HG02870 (cell line): ENCODE measurements at regions not wholly inside any gene's neighbourhood (a gene's known extent, or its start where the extent isn't known, plus 50 kb on each side); places are given as distances from the start of the nearest gene placed in this dataset.
"Not testable (repeated sequence)": the region's sequence is repeated elsewhere in the genome, so short reads cannot be mapped to it uniquely, and the experiment has no call there.

ENCODE experiments used
- ATAC-seq: cut with Tn5 transposase; IDR thresholded peaks from one replicate; pipeline ENCODE4 v1.9.1; 2021; ENCODE audit warnings: mild to moderate bottlenecking, moderate library complexity; ENCODE audit not compliant: unreplicated experiment

GRCh38 chr4:154907345-154908045 is 126.4 kb downstream of the RBM46 start:
- not testable (repeated sequence) for ATAC-seq

GRCh38 chr4:154908168-154908567 is 127.1 kb downstream of the RBM46 start:
- ATAC-seq, result no peak

DNA sequence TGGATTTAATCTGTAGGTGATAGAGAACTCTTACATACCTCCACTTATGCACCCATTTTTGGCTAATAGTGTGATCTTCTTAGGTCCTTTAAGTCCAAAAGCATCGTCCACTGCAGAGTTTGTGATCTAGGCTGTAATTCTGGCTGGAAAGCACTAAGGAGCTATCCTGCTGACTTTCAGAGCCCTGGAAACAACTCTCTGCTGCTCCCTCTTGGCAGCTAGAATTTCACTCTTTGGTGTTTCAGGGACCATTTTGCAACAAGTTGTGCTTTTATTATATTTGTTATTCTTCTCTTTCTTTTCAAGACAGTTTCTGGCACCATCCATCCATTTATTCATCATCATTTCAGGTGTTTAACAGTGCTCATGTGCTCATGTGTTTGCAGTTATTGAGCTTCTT is 130.0 kb downstream of the RBM46 start:
- ATAC-seq, result no peak

- ATAC-seq, result no peak
Observed at GRCh38 chr4:154911608-154912098, 130.6 kb downstream of the RBM46 start.

GRCh38 chr4:154916068-154916467 is 135.0 kb downstream of the RBM46 start:
- no peak for ATAC-seq

- no peak for ATAC-seq
Observed at GRCh38 chr4:154927126-154927680, 146.1 kb downstream of the RBM46 start.

- no peak for ATAC-seq
Observed at GRCh38 chr4:154928640-154929257, 147.7 kb downstream of the RBM46 start.

GRCh38 chr4:154936873-154937272 is 155.8 kb downstream of the RBM46 start:
- no peak for ATAC-seq

DNA sequence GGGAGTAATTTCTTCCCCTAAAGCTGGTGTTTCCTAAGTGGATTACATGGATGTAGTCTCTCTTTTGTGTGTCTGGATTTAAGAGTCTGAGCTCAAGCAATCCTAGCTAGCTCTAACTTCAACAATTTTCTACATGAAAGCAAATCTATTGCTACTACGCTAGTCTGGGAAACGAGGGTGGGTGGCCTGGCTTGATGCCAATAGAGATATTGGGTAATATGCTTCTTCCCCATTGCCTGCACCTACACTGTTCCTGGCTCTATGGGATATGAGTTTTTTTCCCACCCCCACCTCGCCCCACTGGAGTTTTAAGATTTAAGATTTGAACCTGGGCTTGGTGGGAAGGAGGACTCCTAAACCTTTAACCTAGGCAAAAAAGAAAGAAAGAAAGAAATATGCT is 158.8 kb downstream of the RBM46 start:
- ATAC-seq, result no peak

GRCh38 chr4:154942176-154942575 is 161.1 kb downstream of the RBM46 start:
- no peak for ATAC-seq

DNA sequence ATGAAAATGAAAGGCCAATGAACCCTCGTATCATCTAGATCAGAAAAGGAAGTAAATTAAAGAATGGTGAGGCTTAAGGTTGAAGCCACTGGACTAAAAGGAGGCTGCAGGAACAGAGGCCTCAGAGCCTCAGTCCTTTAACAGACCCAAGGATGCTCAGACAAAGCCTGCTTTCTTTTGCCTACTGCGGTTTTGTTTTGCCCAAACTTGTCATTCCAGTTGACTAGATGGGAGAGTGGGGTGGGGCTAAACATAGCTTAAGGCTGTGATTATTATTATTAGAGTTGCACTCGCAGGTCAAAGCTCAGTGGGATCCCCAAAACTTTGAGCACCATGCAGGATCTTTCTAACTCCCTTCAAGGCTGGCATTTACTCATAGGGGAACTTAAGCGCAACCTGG is 163.9 kb downstream of the RBM46 start:
- ATAC-seq, result no peak

GRCh38 chr4:154946113-154946512 is 165.0 kb downstream of the RBM46 start:
- no peak for ATAC-seq

DNA sequence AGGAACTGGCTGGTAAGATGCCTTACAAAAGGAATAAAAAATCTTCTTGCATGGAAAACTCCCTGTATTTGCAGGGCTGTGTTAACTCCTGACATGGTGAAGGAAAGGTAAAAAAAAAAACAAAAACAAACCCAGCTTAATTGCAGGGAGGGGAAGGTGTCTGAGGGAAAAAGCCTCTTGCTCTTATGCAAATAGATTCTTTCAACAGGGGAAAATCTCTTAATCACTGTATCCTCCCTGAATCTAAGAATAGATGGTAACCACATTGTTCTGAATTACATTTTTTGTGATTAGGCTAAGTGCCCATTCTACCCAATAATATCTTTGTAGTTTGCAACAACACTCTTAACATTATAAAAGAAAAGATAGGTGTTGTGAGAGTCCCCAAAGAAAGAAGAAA is 172.6 kb downstream of the RBM46 start:
- ATAC-seq, result no peak

DNA sequence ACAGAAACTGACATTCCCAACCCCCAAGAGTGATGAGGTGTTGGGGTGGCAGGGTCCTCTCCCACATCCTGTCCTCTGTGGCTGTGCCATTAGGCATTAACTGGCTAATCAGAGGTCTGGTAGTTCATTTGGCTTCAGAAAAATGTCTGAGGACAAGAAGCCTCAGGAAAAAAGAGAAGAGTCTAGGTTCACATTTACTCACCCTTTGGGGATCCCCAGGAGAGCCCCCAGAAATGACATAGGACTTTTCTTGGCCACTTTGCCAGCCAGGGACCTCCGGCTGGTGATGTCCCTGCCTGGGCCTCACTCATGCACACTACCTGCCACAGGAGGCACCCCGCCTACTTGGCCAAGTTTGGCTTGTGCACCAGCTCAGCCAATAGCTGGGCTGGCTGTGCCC is 173.0 kb downstream of the RBM46 start:
- ATAC-seq, result no peak

- ATAC-seq, result no peak
Observed at GRCh38 chr4:154958121-154958520, 177.0 kb downstream of the RBM46 start.

DNA sequence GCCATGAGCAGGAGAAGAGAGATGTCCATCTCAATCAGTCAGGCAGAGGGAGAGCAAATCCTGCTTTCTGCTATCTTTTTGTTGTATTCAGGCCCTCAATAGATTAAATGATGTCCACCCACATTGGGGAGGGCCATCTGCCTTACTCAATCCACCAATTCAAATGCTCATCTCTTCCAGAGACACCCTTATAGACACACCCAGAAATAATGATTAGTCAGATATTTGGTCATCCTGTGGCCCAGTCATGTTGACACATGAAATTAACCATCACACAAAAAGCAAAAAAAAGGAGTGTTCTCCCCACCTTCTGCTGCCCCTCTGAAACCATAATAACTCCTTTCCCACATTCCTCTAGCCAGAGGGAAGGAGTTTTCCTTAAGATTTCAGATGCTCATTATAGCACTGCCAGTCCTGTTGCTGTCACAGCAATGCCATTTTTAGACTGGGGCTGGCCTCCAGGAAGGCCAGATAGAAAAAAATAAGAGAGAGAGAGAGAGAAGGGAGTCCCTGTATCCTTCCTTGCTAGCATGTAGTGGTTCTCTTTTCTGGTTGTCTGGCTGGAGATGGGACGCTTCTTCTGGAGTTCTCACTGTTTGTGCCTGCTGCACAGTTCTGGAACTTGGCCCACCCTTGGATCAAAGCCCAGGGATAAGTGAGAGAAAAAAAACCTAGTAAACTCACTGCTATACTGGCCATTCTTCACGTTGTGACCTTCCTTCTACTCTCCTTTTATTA is 177.7 kb downstream of the RBM46 start:
- ATAC-seq, result no peak

- ATAC-seq, result no peak
Observed at GRCh38 chr4:154959756-154960155, 178.7 kb downstream of the RBM46 start.

DNA sequence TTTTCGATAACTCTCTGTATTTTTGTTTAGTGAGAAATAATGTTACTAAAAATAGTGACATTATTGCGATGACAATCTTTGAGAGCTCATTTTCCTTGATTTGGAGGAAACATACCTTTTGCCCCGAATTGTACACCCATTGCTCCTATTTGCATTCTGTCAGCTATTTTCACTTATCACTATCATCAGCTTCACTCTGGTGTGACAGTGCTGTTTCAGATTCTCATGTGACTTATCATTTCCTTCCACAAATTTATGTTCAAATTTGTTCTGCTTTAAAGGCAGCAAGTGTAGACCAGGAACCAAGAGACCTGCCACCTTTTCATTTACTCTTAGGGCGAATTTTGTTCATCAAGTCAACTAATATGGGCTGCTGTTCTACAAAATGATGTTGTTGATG is 179.4 kb downstream of the RBM46 start:
- peak; percentile 38 for ATAC-seq

- peak; percentile 99 for ATAC-seq
Observed at GRCh38 chr4:154961263-154961662, 180.2 kb downstream of the RBM46 start.

- no peak for ATAC-seq
Observed at GRCh38 chr4:154973244-154974035, 192.4 kb downstream of the RBM46 start.

DNA sequence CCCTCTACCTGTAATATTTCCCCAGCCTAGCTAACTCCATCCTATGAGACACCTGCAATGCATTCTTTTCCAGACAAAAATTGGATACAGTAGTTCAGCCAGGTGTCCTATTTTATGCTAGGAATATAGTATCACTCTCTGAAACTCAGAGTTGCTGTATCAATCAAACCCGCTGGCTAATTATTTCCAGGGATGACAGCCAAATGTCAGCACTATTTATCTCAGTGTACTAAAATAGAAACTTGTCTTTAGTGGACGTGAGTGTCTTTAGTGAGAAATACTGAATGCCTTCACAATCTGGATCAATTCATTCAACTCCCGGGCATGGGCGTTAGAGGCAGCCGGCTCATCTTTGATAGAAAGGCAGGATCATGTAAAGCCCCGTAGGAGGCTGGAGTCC is 196.2 kb downstream of the RBM46 start:
- no peak for ATAC-seq
